ENCODE measurements at regions not wholly inside any gene's neighbourhood (a gene's known extent, or its start where the extent isn't known, plus 50 kb on each side); places are given as distances from the start of the nearest gene placed in this dataset.

GRCh38 chr15:54707805-54708752 is 488.7 kb downstream of the RSL24D1 start:
- DNase-seq: no peak

- no peak for DNase-seq
Observed at GRCh38 chr15:54687628-54688027, 509.1 kb downstream of the RSL24D1 start.
